HG02610 (cell line): ENCODE measurements at regions not wholly inside any gene's neighbourhood (a gene's known extent, or its start where the extent isn't known, plus 50 kb on each side); places are given as distances from the start of the nearest gene placed in this dataset.

Experiments
- ATAC-seq: cut with Tn5 transposase; IDR thresholded peaks from one replicate; pipeline ENCODE4 v1.9.1; 2021; ENCODE audit warnings: mild to moderate bottlenecking, moderate library complexity; ENCODE audit not compliant: unreplicated experiment

- ATAC-seq, result no peak
These were observed 95.7 kb upstream of the MAOA start for GRCh38 chrX:43560247-43560946.

GRCh38 chrX:43562372-43562771 lies 93.7 kb upstream of the MAOA start:
- ATAC-seq, result no peak

GRCh38 chrX:43564953-43565352 lies 91.1 kb upstream of the MAOA start:
- ATAC-seq, result no peak

GRCh38 chrX:43566170-43566569 lies 89.9 kb upstream of the MAOA start:
- no peak for ATAC-seq

DNA sequence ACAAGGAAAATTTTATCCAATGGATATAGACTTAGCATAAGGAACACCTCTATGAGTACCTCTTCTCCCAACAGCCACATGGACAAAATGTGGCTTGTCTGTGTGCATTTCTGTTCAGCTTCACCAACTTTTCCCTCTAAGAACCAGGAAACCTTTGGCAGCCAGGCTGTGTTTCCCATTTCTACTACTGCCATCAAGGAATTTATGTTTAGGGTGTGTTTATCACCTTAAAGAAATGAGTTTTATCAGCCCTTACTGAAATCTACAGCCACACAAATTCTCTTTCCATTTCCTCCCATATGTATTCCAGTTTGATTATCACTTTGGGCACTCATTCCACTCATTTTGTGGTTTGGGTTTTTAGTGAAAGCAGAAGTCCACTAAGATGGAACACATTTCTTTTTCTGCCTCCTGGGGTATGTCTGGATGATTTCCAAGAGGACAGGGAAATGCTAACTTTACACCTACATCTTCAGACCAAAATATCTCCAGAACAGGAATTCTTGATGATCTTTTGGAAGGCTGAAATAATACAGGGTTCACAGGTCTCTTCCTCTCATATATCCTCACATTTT lies 82.6 kb upstream of the MAOA start:
- no peak for ATAC-seq

- ATAC-seq, result no peak
These were observed 75.5 kb upstream of the MAOA start for GRCh38 chrX:43580621-43581020.

- no peak for ATAC-seq
These were observed 74.9 kb upstream of the MAOA start for GRCh38 chrX:43581167-43581566.

- no peak for ATAC-seq
These were observed 74.1 kb upstream of the MAOA start for GRCh38 chrX:43581888-43582539.

DNA sequence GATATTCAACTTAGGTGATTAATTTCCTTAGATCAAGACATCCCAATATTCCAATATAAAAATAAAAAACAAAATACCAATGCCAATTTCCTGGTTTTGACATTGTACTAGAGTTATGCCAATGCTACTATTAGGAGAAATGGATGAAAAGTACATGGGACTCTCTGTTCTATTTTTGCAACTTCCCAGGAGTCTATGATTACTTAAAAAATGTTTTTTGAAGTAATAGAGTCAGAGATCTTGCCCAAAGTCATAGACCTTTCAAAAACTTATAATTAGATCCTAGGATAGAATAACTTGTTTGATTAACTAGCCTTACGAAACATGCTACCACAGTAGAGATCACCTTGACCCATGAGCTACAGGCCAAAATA lies 73.6 kb upstream of the MAOA start:
- ATAC-seq, result no peak

- ATAC-seq, result no peak
These were observed 70.2 kb upstream of the MAOA start for GRCh38 chrX:43585922-43586321.

DNA sequence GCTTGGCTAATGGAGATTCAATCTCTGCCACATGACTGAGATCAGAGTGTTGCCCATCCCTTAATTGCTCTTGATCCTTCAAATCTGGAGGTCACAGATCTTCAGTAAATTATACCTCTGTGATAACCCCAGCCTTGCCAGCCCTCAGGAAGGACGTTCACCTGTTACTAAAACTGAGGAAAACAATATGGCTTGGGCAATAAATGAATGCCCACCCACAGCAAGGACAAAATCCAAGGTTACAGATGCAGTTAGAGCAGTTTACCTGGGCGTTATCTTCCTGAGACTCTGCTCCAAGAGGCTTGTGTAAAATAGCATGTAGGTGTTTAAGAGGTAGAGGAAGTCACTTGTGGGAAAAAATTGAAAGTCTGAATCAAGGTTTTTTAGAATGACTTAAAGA lies 69.3 kb upstream of the MAOA start:
- ATAC-seq, result no peak

- no peak for ATAC-seq
These were observed 66.4 kb upstream of the MAOA start for GRCh38 chrX:43589735-43590134.

- ATAC-seq, result no peak
These were observed 65.9 kb upstream of the MAOA start for GRCh38 chrX:43590150-43590549.

DNA sequence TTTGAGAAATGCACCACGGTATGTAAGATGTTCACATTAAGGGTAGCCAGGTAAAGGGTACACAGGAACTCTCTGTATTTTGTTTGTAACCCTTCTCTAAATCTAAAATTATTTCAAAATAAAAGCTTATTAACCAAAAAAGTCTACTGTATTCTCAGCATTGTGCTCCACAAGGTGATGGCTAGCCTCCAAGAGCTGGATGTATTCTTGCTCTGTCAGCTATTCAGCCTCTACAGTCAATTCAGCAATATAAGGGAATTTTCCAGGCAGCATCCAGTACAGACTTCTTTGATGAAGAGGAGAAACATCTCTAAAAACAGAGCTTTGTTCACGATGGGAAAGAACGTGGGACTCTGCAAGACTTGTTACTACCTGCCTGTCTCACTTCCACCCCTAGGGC lies 63.5 kb upstream of the MAOA start:
- no peak for ATAC-seq

DNA sequence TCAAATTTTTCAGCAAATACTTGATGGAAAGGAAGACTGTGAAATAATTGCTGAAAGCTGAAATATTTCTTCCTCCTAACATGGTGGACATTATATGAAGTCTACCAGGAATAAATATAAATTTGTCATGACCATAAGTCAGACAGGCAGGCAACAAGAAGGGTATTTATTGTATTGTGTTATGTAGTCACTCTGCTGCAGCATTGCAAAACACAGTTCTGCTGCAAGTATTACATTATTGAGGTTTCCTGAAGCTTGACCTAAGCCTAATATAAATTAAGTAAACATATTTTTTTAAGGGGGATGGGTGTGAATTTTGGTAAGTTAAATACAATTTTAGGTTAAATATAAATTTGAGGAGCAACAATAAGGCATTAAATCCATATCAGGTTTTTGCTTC lies 60.2 kb upstream of the MAOA start:
- ATAC-seq, result no peak

GRCh38 chrX:43604753-43605152 lies 51.3 kb upstream of the MAOA start:
- ATAC-seq, result no peak

GRCh38 chrX:43605351-43605750 lies 50.7 kb upstream of the MAOA start:
- no peak for ATAC-seq
